ENCODE measurements at regions not wholly inside any gene's neighbourhood (a gene's known extent, or its start where the extent isn't known, plus 50 kb on each side); places are given as distances from the start of the nearest gene placed in this dataset.

DNA sequence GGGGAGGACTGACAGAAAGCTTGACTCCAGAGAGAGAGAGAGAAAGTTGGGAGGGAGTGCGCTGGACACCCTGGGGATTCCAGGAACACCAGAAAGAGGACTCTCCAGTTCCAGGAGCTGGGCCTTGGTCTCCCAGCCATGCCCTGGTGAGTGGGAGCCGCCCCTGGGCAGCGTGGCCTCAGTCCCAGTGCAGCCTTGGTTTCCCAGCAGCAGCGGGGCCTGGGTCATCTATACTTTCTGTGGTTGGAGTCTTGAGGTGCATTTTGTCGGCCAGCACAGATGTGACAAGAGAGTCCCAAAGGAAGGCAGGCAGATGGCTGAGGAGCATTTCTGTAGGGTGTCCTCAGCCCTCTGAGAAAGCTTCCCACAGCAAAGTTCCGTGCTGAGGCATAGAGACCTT is 334.7 kb upstream of the ZNF32 start:
- DNase-seq = no peak
- H3K27me3 Mint-ChIP-seq (ENCODE audit: low read depth) = no peaks in the 10 kb centered on the region
- CTCF ChIA-PET = no interaction called here
- no peak overlapping the region for H3K27ac Mint-ChIP-seq
- no peak overlapping the region for H3K4me3 Mint-ChIP-seq
- peaks cover 15% of the 10 kb centered on the region for H3K4me1 Mint-ChIP-seq (ENCODE audit: low read depth)
- H3K36me3 Mint-ChIP-seq (ENCODE audit: low read depth) = no peaks in the 10 kb centered on the region
- intact Hi-C loops (cut with micrococcal nuclease) = loop anchor here (10.0 kb wide), 1 partner anchor 1429 kb away; no protein-coding TSS in a partner anchor
- no peaks in the 10 kb centered on the region for H3K9me3 Mint-ChIP-seq

- no peak overlapping the region for H3K4me3 Mint-ChIP-seq
- H3K4me1 Mint-ChIP-seq (ENCODE audit: low read depth) = peaks cover 15% of the 10 kb centered on the region
- DNase-seq = no peak
- no peaks in the 10 kb centered on the region for H3K9me3 Mint-ChIP-seq
- H3K27ac Mint-ChIP-seq = no peak overlapping the region
- CTCF ChIA-PET = no interaction called here
- H3K36me3 Mint-ChIP-seq (ENCODE audit: low read depth) = no peaks in the 10 kb centered on the region
- no peaks in the 10 kb centered on the region for H3K27me3 Mint-ChIP-seq (ENCODE audit: low read depth)
- intact Hi-C loops (cut with micrococcal nuclease) = loop anchor here (10.0 kb wide), 1 partner anchor 1427 kb away; no protein-coding TSS in a partner anchor
Measured at GRCh38 chr10:43982250-43982649, 333.6 kb upstream of the ZNF32 start.

GRCh38 chr10:43981696-43982095 is 333.0 kb upstream of the ZNF32 start:
- H3K27me3 Mint-ChIP-seq (ENCODE audit: low read depth) = no peaks in the 10 kb centered on the region
- CTCF ChIA-PET = no interaction called here
- H3K36me3 Mint-ChIP-seq (ENCODE audit: low read depth) = no peaks in the 10 kb centered on the region
- no peaks in the 10 kb centered on the region for H3K9me3 Mint-ChIP-seq
- no peak for DNase-seq
- intact Hi-C loops (cut with micrococcal nuclease) = loop anchor here (10.0 kb wide), 1 partner anchor 1427 kb away; no protein-coding TSS in a partner anchor
- H3K4me3 Mint-ChIP-seq = no peak overlapping the region
- H3K27ac Mint-ChIP-seq = no peak overlapping the region
- H3K4me1 Mint-ChIP-seq (ENCODE audit: low read depth) = peaks cover 15% of the 10 kb centered on the region

GRCh38 chr10:43981232-43981631 is 332.6 kb upstream of the ZNF32 start:
- peaks cover 15% of the 10 kb centered on the region for H3K4me1 Mint-ChIP-seq (ENCODE audit: low read depth)
- no peak overlapping the region for H3K27ac Mint-ChIP-seq
- H3K36me3 Mint-ChIP-seq (ENCODE audit: low read depth) = no peaks in the 10 kb centered on the region
- DNase-seq = no peak
- H3K4me3 Mint-ChIP-seq = no peak overlapping the region
- intact Hi-C loops (cut with micrococcal nuclease) = loop anchor here (10.0 kb wide), 1 partner anchor 1426 kb away; no protein-coding TSS in a partner anchor
- H3K27me3 Mint-ChIP-seq (ENCODE audit: low read depth) = no peaks in the 10 kb centered on the region
- H3K9me3 Mint-ChIP-seq = no peaks in the 10 kb centered on the region
- CTCF ChIA-PET = no interaction called here

DNA sequence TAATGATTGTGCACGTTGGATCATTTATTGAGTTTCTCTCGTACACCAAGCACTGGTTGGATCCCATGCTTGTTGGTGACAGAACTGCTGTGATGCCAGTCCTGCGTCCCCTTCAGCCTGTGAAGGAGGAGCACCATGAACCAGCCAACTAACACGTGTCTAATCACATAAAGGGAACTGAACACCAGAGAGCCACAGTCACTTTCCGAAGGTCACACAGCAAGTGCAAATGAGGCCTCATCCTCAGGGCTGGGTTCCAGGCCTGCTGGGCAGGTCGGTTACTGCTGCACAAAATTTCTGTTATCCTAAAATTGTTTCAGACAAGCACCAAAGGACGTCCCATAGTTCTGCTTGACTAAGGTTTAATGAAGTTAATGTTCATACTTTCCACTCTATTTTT is 332.0 kb upstream of the ZNF32 start:
- Mint-ChIP-seq H3K27me3 (ENCODE audit: low read depth) (no peaks in the 10 kb centered on the region), H3K4me1 (ENCODE audit: low read depth) (peaks cover 15% of the 10 kb centered on the region), H3K36me3 (ENCODE audit: low read depth) (no peaks in the 10 kb centered on the region), H3K9me3 (no peaks in the 10 kb centered on the region), H3K4me3 (no peak overlapping the region), H3K27ac (no peak overlapping the region)
- DNase-seq = no peak
- intact Hi-C loops (cut with micrococcal nuclease) = loop anchor here (10.0 kb wide), 1 partner anchor 1426 kb away; no protein-coding TSS in a partner anchor
- CTCF ChIA-PET = no interaction called here

DNA sequence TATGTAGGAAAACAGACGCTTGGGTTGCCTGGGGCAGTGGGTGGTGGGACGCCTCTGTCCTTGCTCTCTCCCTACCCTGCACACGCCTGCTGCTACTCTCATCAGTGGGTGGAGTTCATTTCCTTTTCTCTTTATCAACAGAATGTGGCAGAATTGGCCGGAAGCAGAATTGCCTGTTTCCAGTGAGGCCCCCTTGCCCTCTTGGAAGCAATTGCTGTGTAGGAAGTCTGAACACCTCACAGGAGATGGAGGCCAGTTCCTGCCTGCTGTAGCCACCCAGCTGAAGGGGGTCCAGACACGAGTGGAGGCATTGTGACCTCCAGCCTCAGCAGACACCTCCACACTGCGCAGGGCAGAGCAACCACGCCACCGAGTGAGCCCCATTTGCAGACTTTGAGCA is 331.6 kb upstream of the ZNF32 start:
- CTCF ChIA-PET = no interaction called here
- Mint-ChIP-seq H3K9me3 (no peaks in the 10 kb centered on the region), H3K4me1 (ENCODE audit: low read depth) (peaks cover 15% of the 10 kb centered on the region), H3K36me3 (ENCODE audit: low read depth) (no peaks in the 10 kb centered on the region), H3K27me3 (ENCODE audit: low read depth) (no peaks in the 10 kb centered on the region), H3K27ac (no peak overlapping the region), H3K4me3 (no peak overlapping the region)
- intact Hi-C loops (cut with micrococcal nuclease) = loop anchor here (10.0 kb wide), 1 partner anchor 1426 kb away; no protein-coding TSS in a partner anchor
- DNase-seq = no peak

DNA sequence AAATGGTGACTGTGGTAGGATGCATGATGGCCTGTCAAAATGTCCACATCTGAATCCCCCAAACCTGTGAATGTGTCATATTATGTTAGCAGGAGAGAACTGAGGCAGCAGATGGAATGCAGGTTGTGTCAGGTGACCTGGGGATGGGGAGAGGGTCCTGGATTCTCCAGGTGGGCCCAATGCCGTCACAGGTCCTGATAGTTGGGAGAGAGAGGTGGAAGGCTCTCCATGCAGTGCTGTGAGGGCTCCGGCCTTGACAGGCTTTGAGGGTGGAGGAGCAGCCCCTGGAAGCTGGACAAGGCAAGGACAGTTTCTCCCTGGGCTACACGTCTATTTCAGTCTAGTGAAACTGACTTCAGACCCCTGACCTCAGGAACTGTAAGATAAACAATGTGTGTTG is 330.9 kb upstream of the ZNF32 start:
- Mint-ChIP-seq H3K27ac (no peak overlapping the region), H3K36me3 (ENCODE audit: low read depth) (no peaks in the 10 kb centered on the region), H3K4me3 (no peak overlapping the region), H3K27me3 (ENCODE audit: low read depth) (no peaks in the 10 kb centered on the region), H3K9me3 (no peaks in the 10 kb centered on the region), H3K4me1 (ENCODE audit: low read depth) (peaks cover 15% of the 10 kb centered on the region)
- CTCF ChIA-PET = no interaction called here
- no peak for DNase-seq
- intact Hi-C loops (cut with micrococcal nuclease) = no loop called here

GRCh38 chr10:43978936-43979335 is 330.3 kb upstream of the ZNF32 start:
- no peak for DNase-seq
- CTCF ChIA-PET = no interaction called here
- Mint-ChIP-seq H3K4me1 (ENCODE audit: low read depth) (peaks cover 15% of the 10 kb centered on the region), H3K36me3 (ENCODE audit: low read depth) (no peaks in the 10 kb centered on the region), H3K27ac (no peak overlapping the region), H3K4me3 (no peak overlapping the region), H3K27me3 (ENCODE audit: low read depth) (no peaks in the 10 kb centered on the region), H3K9me3 (no peaks in the 10 kb centered on the region)
- intact Hi-C loops (cut with micrococcal nuclease) = no loop called here

- Mint-ChIP-seq H3K27ac (no peak overlapping the region), H3K4me1 (ENCODE audit: low read depth) (peaks cover 15% of the 10 kb centered on the region), H3K36me3 (ENCODE audit: low read depth) (no peaks in the 10 kb centered on the region), H3K4me3 (no peak overlapping the region), H3K27me3 (ENCODE audit: low read depth) (no peaks in the 10 kb centered on the region), H3K9me3 (no peaks in the 10 kb centered on the region)
- no peak for DNase-seq
- CTCF ChIA-PET = no interaction called here
- intact Hi-C loops (cut with micrococcal nuclease) = no loop called here
Measured at GRCh38 chr10:43978091-43978490, 329.4 kb upstream of the ZNF32 start.

DNA sequence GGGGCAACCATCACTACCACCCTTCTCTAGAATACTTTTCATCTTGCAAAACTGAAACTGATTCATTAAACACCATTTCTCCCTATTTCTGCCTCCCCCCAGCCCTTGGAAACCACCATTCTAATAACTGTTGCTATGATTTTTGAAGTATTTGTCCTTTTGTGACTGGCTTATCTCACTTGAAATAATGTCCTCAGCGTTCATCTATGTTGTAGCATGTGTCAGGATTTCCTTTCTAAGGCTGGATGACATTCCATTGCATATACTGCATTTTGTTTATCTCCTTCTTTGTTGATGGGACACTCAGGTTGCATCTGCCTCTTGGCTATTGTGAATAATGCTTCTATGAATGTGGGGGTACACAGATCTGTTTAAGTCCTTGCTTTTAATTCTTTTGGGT is 327.6 kb upstream of the ZNF32 start:
- CTCF ChIA-PET = no interaction called here
- intact Hi-C loops (cut with micrococcal nuclease) = no loop called here
- no peak for DNase-seq
- no peaks in the 10 kb centered on the region for H3K9me3 Mint-ChIP-seq
- H3K27ac Mint-ChIP-seq = no peak overlapping the region
- H3K4me1 Mint-ChIP-seq (ENCODE audit: low read depth) = peaks cover 11% of the 10 kb centered on the region
- no peaks in the 10 kb centered on the region for H3K27me3 Mint-ChIP-seq (ENCODE audit: low read depth)
- no peak overlapping the region for H3K4me3 Mint-ChIP-seq
- no peaks in the 10 kb centered on the region for H3K36me3 Mint-ChIP-seq (ENCODE audit: low read depth)

DNA sequence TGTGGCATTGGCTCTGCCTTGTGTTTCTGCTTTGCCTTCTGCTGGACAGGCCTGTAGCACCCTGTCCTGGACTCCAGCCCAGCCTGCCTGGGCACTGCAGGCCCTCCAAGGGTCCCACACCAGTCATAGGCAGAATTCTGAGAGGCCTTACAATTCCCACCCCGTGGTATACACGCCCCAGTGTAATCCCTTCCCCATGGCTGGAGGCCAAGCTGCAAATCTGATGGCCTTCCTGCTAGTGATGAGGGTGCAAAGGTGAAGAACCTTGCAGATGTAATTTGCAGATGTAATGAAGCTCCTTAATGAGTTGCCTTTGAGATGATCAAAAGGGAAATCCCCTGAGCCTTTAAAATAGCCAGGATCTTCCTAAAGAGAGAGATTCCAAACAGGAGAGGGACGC is 325.1 kb upstream of the ZNF32 start:
- Mint-ChIP-seq H3K36me3 (ENCODE audit: low read depth) (no peaks in the 10 kb centered on the region), H3K27ac (no peak overlapping the region), H3K9me3 (no peaks in the 10 kb centered on the region), H3K4me3 (no peak overlapping the region), H3K27me3 (ENCODE audit: low read depth) (no peaks in the 10 kb centered on the region), H3K4me1 (ENCODE audit: low read depth) (no peaks in the 10 kb centered on the region)
- CTCF ChIA-PET = no interaction called here
- intact Hi-C loops (cut with micrococcal nuclease) = no loop called here
- DNase-seq = no peak

DNA sequence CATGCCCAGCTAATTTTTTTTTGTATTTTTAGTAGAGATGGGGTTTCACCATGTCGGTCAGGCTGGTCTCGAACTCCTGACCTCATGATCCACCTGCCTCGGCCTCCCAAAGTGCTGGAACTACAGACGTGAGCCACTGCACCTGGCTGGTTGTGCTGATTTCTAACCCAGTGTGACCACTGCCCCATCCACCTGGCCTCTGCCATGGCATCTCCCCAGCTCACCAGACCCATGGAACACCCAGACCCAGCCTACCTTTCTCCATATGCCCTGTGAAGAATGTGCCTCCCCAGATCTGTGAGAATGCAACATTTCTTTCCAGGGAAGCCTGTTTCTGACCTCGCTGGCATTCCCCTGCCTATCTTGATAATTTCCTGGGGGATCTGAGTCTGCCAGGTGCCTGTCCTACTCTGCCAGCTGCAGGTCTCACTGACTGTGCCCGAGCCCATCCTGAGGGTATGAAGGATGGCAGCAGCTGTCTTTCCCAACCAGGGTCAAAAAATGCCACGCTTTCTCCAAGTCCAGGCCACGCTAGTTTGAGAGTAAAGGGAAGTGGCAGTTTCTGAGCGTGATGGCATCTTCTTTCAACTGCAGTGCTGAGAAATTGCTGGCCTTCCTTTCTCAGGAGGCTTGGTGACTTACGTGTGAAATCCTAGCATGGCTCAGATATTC is 324.4 kb upstream of the ZNF32 start:
- no peaks in the 10 kb centered on the region for H3K9me3 Mint-ChIP-seq
- H3K27ac Mint-ChIP-seq = no peak overlapping the region
- H3K4me3 Mint-ChIP-seq = no peak overlapping the region
- CTCF ChIA-PET = no interaction called here
- no peaks in the 10 kb centered on the region for H3K36me3 Mint-ChIP-seq (ENCODE audit: low read depth)
- H3K4me1 Mint-ChIP-seq (ENCODE audit: low read depth) = no peaks in the 10 kb centered on the region
- intact Hi-C loops (cut with micrococcal nuclease) = no loop called here
- no peaks in the 10 kb centered on the region for H3K27me3 Mint-ChIP-seq (ENCODE audit: low read depth)
- no peak for DNase-seq

DNA sequence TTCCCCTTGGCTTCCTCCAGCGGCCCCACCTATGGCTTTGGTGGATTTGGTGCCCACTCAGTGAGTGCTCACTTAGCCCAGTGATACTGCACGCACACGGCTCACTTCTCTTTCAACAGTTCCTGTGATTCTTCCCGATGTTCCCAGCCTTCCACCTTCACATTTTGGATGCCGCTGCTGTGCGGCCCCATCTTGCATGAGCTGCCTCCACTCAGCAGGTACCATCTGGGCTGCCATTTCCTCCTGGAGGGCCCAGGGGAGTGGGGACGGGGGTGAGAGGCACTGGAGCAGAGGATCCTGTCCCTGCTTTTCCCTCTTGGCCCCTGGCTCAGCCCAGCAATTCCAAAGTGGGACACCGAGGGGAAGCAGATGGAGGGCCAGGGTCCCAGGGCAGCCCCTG is 323.3 kb upstream of the ZNF32 start:
- Mint-ChIP-seq H3K9me3 (no peaks in the 10 kb centered on the region), H3K27ac (no peak overlapping the region)
- DNase-seq = no peak

More for the DNA sequence above, 323.3 kb upstream of the ZNF32 start:
- Mint-ChIP-seq H3K4me3 (no peak overlapping the region), H3K4me1 (ENCODE audit: low read depth) (no peaks in the 10 kb centered on the region), H3K36me3 (ENCODE audit: low read depth) (no peaks in the 10 kb centered on the region), H3K27me3 (ENCODE audit: low read depth) (no peaks in the 10 kb centered on the region)
- CTCF ChIA-PET = no interaction called here
- intact Hi-C loops (cut with micrococcal nuclease) = no loop called here

All from activated naive CD4-positive, alpha-beta T cell treated with anti-CD3 and anti-CD28 coated beads for 36 hours (primary cell).